ENCODE measurements at regions not wholly inside any gene's neighbourhood (a gene's known extent, or its start where the extent isn't known, plus 50 kb on each side); places are given as distances from the start of the nearest gene placed in this dataset.

GRCh38 chrX:78213331-78213730 is 73.9 kb upstream of the TAF9B start:
- no peak for DNase-seq (ENCODE audit: low spot score)

- DNase-seq (ENCODE audit: low spot score) = peak; percentile 52
Measured at GRCh38 chrX:78199851-78200250, 60.4 kb upstream of the TAF9B start.
